ENCODE measurements at regions not wholly inside any gene's neighbourhood (a gene's known extent, or its start where the extent isn't known, plus 50 kb on each side); places are given as distances from the start of the nearest gene placed in this dataset.

GRCh38 chr19:31448221-31448657, 99.0 kb upstream of the TSHZ3 start:
- TF ChIP-seq CTCF (conservative IDR thresholded peaks at IDR 0.05; ENCODE audit: low read depth, low read length): no peak
- no peak for TF ChIP-seq POLR2A (IDR thresholded peaks at IDR 0.05; ENCODE audit: low read depth, low read length)
- no peak for TF ChIP-seq RFX5 (IDR thresholded peaks at IDR 0.05; ENCODE audit: low read depth, low read length)
- no peak; the same call in 1 of the 2 replicates for TF ChIP-seq USF2 (IDR thresholded peaks at IDR 0.05; ENCODE audit: low read depth, low read length)
- peak; percentile 35; the same call in 1 of the 2 replicates for TF ChIP-seq MXI1 (IDR thresholded peaks at IDR 0.05; ENCODE audit: borderline replicate concordance, low read depth, low read length)
- no peak for TF ChIP-seq MAZ (IDR thresholded peaks at IDR 0.05; ENCODE audit: borderline replicate concordance, low read depth, low read length)
- no peak for TF ChIP-seq RAD21 (IDR thresholded peaks at IDR 0.05; ENCODE audit: low read length)
- no peak for TF ChIP-seq SMC3 (IDR thresholded peaks at IDR 0.05; ENCODE audit: low read depth, low read length)
- TF ChIP-seq ELK1 (IDR thresholded peaks at IDR 0.05; ENCODE audit: borderline replicate concordance, low read depth, low read length): no peak
- TF ChIP-seq FOS (IDR thresholded peaks at IDR 0.05; ENCODE audit: low read depth, low read length): no peak
- peak; percentile 95 for TF ChIP-seq CEBPB (IDR thresholded peaks at IDR 0.05; ENCODE audit: low read depth, low read length)
- TF ChIP-seq RCOR1 (IDR thresholded peaks at IDR 0.05; ENCODE audit: insufficient replicate concordance, low read length): no peak
- peak; percentile 57; the same call in 1 of the 2 replicates for TF ChIP-seq BHLHE40 (IDR thresholded peaks at IDR 0.05; ENCODE audit: low read depth, low read length)
- no peak for TF ChIP-seq MAFK (IDR thresholded peaks at IDR 0.05; ENCODE audit: low read depth, low read length)

All from IMR-90 (cell line).